Sigmoid colon (tissue), 4 donors: ENCODE measurements at regions not wholly inside any gene's neighbourhood (a gene's known extent, or its start where the extent isn't known, plus 50 kb on each side); places are given as distances from the start of the nearest gene placed in this dataset.

Experiments used
- CTCF ChIP-seq, 4 experiments: fragments of 450-650 bp in 3 of 4; fragments of 200-600 bp in 1 of 4; IDR thresholded peaks; one replicate each; pipeline ENCODE4 v1.5.1; 2016 to 2019; ENCODE audit warnings: antibody characterized with exemption in 4 of 4, mild to moderate bottlenecking in 3 of 4, moderate library complexity in 2 of 4
- EP300 ChIP-seq, 4 donors: sonication (generic); formaldehyde crosslinking; IDR thresholded peaks; one replicate each; pipeline ENCODE4 v1.6.1; 2017; ENCODE audit warnings: antibody characterized with exemption in 4 of 4
- POLR2A ChIP-seq, 2 donors: fragments of 450-650 bp; IDR thresholded peaks; one replicate each; pipeline ENCODE4 v1.6.1; 2016; ENCODE audit warnings: antibody characterized with exemption in 2 of 2, mild to moderate bottlenecking in 2 of 2, moderate library complexity in 2 of 2
- POLR2AphosphoS5 ChIP-seq, 4 donors: sonication (generic); formaldehyde crosslinking; IDR thresholded peaks; one replicate each; pipeline ENCODE4 v1.6.1; 2017; ENCODE audit warnings: antibody characterized with exemption in 4 of 4

DNA sequence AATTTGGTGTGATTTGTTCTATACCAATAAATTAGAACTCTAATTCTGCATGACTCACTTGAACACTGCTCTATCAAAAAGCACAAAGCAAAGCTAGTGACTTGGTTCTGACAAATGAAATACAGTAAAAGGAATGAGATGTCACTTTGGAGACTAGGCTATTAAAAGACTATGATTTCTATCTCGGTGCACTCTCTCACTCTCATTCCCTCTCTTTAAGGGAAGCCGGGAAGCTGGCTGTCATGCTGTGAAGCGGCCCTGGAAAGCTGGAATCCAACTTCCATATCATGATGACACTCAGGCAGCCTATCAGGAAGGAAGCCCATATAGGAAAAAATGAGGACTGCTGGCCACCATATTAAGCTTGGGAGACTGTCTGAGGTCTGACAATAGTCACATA, 590.1 kb upstream of the CBLB start:
- TF ChIP-seq CTCF (IDR thresholded peaks at IDR 0.05), result no peak
- no peak for TF ChIP-seq POLR2AphosphoS5 (IDR thresholded peaks at IDR 0.05)
- no peak for TF ChIP-seq POLR2A (IDR thresholded peaks at IDR 0.05)
- no peak for TF ChIP-seq EP300 (IDR thresholded peaks at IDR 0.05)
